Astrocyte of the cerebellum (primary cell): ENCODE measurements at regions not wholly inside any gene's neighbourhood (a gene's known extent, or its start where the extent isn't known, plus 50 kb on each side); places are given as distances from the start of the nearest gene placed in this dataset.

Source experiments
- DNase-seq: peaks from one replicate; pipeline ENCODE4 v3.0.0-alpha.2; 2011; ENCODE audit warnings: low read depth
- H3K4me3 ChIP-seq: 2 replicates; pipeline ENCODE4 v1.5.1; 2011; ENCODE audit warnings: mild to moderate bottlenecking, low read depth, low read length, moderate library complexity
- CTCF ChIP-seq: IDR thresholded peaks from 2 replicates; pipeline ENCODE4 v1.5.1; 2012; ENCODE audit warnings: low read length, low read depth, moderate library complexity, mild to moderate bottlenecking; ENCODE audit errors: missing control alignments
- in situ Hi-C: cut with HindIII; loops from 2 replicates; pipeline ENCODE4 v1.10.0; 2017; ENCODE audit warnings: low sequenced_read_pairs

DNA sequence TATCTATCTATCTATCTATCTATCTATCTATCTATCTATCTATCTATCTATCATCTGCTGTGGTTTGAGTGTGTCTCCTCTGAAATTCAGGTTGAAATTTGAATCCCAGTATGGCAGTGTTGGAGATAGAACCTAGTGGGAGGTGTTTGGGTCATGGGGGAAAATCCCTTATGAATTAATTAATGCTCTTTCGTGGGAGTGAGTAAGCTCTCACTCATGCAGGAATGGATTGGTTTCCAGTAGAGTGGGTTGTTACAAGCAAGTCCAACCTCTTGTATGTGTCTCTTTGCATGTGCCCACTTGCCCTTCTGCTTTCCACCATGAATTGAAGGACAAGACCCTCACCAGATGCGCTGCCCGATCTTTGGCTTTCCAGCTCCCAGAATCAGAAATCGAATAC lies 113.0 kb downstream of the ANXA1 start:
- DNase-seq = no peak
- no peak for TF ChIP-seq CTCF
- no peak overlapping the region for H3K4me3 ChIP-seq
- in situ Hi-C loops = no loop called here

DNA sequence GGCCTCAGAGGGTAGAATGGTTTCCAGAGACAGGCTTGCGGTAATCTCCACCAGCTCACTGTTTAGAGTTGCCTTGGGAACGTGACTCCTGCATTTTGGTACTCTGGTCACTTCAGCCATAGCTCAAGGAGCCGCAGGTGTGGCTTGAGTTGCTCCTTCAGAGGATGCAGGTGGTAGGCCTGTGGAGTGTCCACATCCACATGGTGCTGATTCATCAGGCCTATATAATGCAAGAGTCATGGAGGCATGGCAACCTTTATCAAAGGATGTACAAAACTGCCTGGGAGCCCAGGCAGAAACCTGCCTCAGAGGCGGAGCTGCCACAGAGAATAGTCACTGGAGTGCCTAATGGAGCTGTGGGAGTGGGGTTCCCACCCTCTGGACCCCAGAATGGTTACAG lies 114.2 kb downstream of the ANXA1 start:
- in situ Hi-C loops = no loop called here
- no peak overlapping the region for H3K4me3 ChIP-seq
- no peak for TF ChIP-seq CTCF
- DNase-seq = no peak

DNA sequence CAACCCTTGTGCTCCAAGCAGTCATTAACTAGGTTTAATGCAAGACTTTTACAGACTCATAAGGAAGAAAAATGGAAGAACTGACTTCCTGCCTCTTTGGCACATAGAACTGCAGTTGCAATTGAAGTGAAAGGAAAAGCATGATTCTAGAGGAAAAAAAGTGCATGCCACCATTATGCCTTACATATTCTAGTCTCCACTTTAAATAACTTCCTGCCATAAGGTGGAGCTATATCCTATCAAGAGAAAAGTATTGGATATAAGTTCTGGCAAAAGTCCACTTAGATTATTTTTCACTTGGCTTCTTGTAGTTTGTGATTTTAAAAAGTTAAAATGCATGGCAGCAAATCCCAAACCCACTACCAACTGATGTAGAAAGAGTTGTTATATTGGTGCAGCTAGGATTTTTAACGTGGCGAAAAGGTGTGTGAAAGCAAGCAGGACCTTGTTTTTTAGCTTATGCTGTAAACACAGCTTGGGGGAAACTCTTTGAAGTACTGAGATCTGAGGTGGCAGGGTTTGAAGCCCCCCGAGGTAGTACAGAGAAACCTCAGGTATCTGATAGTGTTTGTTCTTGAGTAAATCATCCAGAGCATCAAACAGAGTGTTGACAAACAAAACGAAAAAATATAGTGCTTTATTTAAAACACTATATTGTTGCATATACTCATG lies 117.9 kb downstream of the ANXA1 start:
- H3K4me3 ChIP-seq = no peak overlapping the region
- in situ Hi-C loops = no loop called here
- peak; percentile 24 for DNase-seq
- TF ChIP-seq CTCF = peak; percentile 12

DNA sequence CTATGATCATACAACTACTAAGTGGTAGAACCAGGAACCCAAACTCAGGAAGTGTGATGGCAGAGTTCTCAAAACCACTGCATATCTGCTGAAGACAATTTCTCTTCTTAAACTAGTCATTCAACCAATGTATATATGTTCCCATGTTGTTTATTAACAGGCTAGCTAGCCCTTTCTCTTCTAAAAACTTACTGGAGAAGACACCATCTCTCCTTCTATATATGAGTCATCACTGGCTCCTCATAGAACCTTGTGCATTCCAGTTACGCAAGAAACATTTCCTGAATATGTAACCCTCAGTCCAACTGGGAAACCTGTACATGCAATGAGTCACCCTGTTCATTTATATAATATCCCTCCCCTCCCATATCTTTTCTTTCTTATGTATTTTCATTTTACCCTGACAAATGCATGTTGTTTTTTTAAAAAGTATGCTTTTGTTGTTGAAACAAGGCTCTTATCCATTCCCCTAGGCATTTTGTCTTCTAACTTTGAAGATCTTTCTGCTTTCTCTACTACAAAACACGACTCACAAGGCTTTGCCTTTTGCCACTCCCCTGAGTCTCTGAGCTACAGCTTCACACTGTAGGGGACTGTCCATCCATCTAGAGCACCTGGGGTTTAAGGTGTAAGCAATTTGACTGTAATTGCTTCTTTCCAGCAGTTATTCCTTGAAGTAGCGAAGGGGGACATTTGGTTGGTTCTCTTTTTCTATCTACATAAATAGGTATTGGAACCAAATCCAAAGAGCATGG lies 119.5 kb downstream of the ANXA1 start:
- no peak overlapping the region for H3K4me3 ChIP-seq
- in situ Hi-C loops = no loop called here
- no peak for TF ChIP-seq CTCF
- peak; percentile 83 for DNase-seq

DNA sequence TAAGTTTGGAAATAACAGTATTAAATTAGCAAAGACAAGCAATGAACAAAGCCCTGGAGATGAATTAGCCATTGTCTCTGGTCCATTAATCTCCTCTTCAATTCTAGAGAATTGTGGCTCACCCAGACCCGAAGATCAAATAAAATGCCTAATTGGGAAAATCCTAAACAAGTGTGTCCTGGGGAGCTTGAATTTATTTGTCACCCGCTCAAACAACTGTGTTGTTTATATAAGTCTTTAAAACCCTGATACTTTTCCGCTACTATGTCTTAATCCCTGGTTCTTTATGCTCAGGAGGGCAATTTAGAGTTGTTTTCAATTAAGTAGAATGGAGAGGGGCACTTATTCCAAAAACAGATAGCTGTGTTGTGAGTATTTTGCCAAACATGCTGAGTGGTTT lies 128.4 kb downstream of the ANXA1 start:
- H3K4me3 ChIP-seq = no peak overlapping the region
- DNase-seq = no peak
- TF ChIP-seq CTCF = no peak
- in situ Hi-C loops = no loop called here

DNA sequence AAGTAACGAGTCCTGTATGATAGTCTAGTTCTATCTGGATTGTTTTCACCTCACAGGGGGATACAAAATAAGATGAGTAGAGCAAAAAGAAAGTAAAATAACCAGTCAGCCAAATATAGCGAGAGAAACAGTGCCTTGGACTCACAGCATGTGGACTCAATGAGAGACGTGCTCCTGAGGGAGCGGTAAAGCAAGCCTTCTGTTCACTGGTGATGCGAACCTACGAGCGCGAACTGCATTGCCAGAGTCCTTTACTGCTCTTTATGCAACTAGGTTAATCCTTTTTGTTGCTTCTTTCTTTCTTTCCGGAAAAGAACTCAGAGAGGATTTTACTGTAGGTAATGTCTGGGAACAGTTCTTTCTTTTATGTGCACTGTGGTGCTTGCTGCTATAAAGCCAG lies 132.7 kb downstream of the ANXA1 start:
- DNase-seq = no peak
- TF ChIP-seq CTCF = no peak
- in situ Hi-C loops = no loop called here
- H3K4me3 ChIP-seq = no peak overlapping the region
